ENCODE measurements at regions not wholly inside any gene's neighbourhood (a gene's known extent, or its start where the extent isn't known, plus 50 kb on each side); places are given as distances from the start of the nearest gene placed in this dataset.

DNA sequence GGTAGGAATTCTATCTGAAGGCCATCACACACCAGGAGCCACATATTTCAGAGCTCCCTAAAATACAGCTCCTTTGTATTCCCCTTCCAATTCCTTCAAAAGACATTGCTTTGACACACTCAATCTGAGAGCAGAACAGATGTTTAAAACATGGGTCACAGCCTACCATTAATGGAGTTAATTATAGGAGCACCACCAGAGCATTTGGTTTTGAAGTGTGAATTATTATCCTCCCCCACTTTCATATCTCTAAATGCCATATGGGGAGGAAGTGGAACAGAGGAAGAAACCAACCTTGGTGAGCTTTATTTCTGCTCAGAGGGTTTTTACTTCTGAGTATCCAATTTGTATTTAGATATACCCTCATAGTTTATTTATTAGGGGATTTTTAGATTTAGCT lies 50.7 kb upstream of the TNFRSF21 start:
- DNase-seq = no peak

DNA sequence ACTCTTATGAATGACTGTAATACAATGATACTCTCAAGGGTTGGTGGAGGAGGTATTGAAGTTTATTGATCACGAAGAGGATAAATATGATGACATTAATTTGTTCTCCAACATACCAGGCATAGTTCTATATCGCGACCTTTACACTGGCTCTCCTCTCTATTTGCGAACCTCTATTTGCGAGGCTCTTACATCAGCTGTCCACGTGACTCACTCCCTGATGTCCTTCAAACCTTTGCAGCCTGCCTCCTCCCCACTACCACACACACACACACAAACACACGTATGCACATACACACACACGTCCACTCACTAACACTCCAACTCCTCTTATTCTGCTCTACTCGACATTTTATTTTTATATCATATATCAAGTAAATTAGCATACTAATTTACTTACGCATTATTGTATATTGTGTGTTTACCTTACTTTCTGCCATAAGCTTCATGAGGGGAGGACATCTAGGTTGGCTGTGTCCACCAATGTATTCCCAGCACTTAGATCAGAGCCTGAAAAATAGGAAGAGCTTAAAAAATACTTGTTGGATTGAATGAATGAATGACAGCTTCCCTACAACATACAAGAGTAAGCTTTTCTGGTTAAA lies 53.3 kb upstream of the TNFRSF21 start:
- DNase-seq = no peak

DNA sequence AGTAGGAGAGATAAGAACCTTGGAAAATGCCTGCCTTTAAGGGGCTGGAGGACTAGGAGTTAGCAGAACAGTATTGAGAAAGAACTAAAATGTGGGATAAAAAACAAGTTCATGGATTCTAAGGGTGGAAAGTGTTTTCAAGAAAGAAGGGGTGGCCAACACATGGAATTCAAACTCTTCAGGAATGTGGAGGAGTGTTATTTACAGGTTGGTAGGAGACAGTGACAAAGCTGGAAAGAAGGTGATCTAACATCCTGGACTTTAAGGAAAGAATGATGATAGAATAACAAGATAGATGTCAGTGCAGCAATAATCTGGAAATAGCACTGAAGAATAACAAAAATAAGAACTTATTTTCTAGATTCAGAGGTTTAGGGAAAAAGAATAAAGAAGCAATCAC lies 54.0 kb upstream of the TNFRSF21 start:
- no peak for DNase-seq

DNA sequence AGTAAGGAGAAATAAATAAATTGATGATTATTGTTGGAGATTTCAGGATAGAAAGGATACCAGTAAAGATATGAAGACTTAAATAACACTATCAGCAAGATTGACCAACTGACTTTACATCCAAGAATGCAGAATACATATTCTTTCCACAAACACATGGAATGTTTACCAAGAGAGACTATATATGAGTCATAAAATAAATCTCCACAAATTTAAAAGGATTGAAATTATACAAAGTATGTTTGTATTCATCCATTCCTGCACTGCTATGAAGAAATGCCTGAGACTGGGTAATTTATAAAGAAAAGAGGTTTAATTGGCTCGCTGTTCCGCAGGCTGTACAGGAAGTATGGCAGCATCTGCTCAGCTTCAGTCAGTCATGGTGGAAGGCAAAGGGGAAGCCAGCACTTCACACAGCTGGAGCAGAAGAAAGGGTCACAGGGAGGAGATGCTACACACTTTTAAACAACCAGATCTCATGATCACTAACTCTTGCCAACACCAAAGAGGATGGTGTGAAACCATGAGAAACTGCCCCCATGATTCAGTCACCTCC lies 56.7 kb upstream of the TNFRSF21 start:
- no peak for DNase-seq

DNA sequence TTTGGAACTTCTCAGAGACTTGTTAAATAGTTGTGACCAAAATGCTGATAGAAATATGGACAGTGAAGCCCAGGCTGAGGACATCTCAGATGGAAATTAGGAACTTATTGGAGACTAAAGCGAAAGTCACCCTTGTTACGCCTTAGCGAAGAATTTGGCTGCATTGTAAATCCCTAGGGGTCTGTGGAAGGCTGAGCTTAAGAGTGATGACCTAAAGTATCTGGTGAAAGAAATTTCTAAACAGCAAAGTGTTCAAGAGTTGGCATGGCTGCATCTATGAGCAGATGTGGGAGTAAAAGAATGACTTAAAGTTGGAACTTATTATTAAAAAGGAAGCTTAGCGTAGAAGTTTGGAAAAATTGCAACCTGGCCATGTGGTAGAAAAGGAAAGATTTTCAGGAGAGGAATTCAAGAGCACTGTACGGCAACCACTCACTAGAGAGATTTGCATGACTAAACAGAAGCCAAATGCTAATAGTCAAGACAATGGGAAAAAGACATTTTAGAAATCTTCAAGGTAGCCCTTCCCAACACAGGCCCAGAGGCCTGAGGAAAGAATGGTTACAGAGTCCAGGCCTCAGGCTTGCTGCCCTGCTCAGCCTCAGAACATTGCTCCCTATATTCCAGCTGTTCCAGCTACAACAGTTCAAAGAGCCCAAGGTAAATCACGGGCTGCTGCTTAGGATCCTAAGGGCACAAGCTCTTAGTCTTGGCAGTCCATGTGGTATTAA lies 61.6 kb upstream of the TNFRSF21 start:
- no peak for DNase-seq

DNA sequence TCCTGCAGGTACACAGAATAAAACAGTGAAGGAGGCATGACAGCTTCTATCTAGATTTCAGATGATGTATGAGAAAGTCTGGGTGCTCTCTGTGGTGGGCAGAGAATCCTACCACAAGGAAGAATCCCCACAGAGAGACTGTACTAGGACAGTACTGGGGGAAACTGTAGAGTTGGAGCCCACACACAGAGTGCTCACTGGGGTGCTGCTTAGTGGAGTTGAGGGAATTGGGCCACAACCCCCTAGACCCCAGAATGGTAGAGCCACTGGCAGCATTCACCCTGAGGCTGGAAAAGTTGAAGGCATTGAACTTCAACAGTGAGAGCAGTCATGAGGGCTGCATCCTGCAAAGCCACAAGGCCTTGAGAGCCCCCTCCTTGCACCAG lies 62.2 kb upstream of the TNFRSF21 start:
- DNase-seq = no peak

DNA sequence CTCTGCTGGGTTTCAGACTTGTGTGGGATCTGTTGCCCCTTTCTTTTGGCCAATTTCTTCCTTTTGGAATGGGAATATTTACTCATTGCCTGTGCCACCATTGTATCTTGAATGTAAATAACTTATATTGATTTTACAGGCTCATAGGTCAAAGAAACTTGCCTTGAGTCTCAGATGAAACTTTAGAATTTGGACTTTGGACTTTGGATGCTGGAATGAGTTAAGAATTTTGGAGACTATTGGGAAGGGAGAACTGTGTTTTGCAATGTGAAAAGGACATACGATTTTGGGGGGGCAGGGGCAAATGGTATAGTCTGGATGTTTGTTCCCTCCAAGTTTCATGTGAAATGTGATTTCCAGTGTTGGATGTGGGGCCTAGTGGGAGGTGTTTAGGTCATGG lies 62.6 kb upstream of the TNFRSF21 start:
- DNase-seq = no peak

DNA sequence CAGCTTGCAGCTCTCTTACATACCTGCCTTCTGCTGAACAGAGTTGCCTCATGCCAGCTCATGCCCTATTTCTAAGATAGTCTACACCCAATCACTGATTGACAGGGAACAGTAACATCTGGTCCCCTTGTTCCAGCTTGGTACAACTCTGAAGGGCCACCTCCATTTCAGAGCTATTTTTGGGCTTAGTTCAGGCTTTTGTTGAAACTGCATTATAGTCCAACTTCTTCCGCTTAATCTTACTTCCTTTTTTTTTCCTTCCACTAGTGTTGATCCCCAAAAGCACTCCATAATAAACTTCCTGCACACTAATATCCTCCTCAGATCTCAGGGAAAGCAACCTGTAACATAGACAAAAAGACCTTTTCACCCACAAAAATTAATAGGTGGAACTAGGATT lies 65.7 kb upstream of the TNFRSF21 start:
- no peak for DNase-seq

DNA sequence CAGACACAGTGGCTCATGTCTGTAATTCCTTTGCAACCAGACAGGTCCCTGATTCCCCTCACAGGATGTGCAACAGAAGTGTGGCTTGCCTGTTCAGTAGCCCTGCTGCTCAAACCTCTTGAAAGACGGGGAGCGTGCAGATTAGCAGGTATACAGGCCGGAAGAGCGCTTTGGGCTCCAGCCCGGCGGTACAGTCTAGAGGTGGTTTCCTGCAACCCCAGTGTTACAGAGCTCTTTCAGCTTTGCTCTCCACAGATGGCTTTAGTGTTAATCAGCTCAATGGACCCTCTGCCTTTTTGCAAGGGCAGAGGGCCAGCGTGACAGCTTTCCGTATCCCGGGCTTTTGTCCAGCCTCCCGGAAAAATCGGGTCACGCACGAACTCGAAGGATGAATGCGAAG lies 67.2 kb upstream of the TNFRSF21 start:
- no peak for DNase-seq

DNA sequence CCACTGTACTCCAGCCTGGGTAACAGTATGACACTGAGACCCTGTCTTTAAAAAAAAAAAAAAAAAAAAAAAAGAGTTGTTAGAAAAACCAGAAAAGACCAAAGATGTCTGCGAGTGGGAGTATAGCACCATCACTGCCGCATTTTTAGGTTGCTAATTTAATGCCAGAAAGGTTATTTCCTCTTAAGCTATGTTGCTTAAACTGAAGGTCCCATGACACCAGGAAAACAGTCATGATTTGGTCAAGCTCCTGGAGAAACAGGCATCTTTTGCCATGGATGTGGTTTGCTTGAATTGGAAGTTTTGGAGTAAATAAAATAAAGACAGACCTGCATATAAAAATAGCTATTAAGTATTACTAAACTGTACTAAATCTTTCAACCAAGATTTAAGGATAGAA lies 68.3 kb upstream of the TNFRSF21 start:
- no peak for DNase-seq

DNA sequence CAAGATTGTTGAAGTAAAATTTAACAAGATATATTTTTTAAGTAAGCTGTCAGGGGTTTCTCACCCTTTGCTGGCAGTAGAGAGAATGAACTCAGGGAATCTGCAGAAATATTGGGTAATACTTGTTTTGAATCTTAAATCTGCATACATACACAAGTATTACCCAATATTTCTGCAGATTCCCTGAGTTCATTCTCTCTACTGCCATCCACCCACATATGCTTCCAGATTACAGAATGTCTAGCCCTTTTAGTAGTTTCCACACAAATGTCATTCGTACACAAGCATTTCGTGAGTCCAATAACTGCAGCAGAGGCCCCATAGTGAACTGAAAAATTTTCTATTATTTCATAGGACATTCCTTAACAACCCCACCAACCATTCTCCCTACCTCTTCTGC lies 69.6 kb upstream of the TNFRSF21 start:
- DNase-seq = no peak

DNA sequence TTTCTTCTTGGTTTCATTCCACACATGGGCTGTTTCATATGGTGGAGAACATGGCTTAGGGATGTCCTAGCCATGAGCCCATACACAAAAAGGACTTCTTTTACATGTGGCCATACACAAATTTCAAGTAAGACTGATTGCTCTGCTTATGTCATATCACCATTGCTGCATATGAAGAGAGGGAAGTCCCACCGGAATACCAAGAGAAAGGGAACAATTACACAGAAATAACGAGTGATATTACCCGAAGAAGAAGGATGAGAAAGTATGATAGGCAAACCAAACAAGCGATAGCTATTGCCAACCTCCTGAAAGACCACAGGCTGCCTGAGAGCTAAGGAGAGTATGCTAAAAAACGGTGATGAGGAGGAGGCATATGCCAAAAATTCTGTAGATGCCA lies 70.5 kb upstream of the TNFRSF21 start:
- no peak for DNase-seq

DNA sequence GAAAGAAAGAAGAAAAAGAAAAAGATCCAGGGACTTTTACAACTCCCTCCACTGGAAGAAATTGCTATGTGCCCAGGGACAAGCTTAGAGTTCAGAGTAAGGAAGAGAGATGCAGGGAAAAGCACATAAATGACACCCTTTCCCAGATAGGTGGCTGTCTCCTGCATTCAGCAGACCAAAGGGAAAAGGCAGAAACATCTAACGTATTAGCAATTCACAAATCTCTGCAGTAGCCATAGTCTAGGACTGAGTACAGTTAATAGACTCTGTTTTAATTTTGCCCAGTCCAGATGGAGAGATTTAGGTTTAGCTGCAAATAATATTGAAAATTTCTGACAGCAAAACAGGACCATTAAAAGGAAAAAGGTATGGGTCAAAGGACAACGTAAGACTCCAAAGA lies 71.3 kb upstream of the TNFRSF21 start:
- DNase-seq = no peak

DNA sequence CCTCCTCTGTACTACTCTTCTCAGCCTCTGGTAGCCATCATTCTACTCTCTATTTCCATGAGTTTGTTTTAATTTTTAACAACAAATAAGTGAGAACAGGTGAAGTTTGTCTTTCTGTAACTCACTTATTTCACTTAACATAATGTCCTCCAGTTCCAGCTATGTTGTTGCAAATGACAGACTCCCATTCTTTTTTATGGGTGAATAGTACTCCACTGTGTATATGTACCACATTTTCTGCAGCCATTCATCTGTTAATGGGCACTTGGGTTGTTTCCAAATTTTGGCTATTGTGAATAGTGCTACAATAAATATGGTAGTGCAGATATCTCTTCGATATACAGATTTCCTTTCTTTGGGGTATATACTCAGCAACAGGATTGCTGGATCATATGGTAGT lies 73.7 kb upstream of the TNFRSF21 start:
- no peak for DNase-seq

DNA sequence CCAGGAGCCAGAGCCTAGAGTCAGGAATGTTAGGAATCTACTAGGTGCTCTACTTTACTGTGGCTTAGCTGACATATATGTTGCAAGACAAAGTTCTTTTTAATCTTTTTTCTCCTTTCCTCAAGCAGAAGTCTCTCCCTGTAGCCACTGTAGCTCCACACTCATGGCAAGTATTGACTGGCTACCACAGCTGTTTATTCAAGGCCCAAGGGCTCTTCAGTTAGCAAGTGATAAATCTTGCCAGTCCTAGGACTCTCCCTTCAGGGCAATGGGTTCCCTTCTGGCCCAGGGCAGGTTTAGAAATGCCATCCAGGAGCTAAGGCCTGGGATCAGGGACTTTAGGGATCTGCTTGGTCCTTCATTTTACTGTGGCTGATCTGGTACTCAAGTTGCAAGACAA lies 82.0 kb upstream of the TNFRSF21 start:
- DNase-seq = no peak

DNA sequence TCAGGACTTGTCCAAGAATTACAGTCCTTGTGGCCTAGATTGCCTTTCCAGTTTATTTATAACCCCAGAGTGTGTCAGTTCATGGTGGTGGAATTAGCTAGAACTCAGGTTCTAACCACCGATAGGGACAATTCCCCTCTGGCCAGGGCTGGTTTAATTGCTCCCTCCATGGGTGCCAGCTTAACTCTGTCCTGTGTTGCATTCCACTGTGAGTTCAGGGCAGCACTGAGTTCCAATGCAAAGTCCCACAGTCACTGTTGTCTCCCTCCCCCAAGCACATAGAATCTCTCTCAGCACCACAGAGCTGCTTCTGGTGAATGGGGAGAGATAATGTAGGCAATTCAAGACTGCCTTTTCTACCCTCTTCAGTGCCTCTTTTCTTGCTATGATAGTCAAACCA lies 82.5 kb upstream of the TNFRSF21 start:
- no peak for DNase-seq

DNA sequence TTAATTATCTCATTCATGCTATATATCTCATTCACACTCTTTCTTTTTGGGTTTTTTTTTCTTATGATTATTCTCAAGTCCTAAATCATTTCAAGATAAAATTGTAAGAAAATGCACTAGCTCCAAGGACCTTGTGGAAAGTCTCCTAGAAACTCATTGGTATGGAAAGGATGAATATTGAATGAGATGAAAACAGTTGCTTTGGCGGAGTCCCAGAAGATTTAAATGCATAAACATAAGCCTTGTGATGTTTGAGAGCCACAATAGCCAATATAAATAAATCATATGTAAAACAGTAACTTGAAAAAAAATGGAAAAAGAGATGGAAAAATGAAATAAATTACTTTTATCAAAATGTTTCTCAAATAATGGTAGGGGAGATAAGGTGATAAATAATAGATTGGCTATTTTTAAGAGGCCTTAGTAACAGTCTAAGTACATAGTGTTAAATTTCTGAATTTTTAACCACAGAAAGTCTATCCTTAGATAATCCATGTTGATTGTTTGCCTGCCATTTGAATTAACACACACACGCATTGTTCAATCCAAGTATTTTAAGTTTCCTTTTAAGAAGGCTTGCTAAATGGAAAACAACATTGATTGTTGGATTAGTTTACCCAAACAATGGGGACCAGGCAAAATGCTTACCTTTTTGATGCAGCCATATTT lies 81.1 kb upstream of the CD2AP start:
- no peak for DNase-seq

DNA sequence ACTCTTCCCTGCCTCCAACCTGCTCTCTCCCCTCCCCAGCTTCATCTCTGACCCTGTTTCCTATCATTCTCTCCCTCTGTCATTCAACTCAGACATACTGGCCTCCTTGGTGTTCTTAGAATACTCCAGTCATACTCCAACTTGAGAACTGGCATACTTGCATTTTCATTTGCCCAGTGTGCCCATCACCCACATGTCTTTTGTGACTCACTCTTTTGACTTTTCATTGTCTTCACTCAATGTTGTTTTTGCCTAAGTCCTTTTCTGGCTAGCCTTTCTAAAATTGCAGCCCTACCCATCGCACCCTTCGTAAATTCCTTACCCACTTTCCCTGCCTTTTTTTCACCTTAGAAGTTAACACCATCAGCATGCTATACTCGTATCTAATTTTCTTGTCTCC lies 77.0 kb upstream of the CD2AP start:
- DNase-seq = no peak

DNA sequence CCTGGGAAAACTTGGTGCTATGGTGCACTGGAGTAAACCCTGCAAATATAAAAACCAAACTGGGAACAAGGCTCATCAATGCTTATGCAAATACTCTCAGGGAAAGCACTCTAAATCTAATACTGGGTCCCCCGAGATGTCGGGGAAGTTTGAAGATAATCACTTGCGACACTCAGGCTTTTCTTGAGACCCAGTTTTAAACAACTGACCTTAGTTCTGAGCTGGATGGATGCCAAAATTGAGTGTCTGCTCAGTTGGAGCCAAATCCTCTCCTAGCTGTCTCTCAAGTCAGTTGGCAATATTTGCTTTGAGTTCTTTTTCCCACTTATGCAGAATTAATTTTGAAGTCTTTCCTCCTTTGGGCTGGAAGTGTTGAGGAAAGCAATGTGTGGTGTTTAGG lies 75.5 kb upstream of the CD2AP start:
- DNase-seq = no peak

DNA sequence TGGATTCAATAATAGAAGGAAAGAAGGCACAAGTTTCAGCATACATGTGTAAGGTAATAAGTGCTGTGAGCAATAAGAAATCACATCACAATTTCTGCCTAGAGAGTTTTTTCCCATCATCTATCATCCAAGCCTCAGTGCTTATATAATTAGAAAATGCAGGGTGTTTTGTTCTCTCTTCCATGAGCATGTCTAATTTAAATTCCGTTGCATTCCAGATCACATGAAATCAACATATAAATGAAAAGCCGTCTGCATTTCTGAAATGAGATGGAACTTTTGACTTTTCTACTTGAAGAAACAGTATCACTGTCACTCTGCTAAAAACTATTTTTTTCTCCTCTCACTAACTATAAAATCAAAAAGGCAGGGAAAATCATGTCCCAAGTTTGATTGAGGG lies 74.5 kb upstream of the CD2AP start:
- no peak for DNase-seq

DNA sequence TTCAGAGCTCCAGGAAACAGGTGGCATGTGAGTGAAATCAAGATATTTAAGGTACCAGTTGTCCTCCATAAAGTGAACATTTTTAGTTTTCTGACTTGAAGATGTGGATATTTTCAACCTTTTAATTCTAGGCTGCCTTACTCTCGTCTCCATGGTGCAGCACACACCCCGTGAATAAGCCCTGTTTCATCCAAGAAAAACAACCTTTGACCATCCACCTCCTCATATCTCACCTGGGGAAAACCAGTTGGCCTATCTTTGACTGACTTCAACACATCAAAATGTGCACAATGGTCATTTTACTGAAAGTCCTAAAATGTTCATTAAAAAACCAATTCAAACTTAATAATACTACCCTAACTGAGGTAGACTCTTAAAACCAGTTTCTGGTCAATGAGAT lies 73.8 kb upstream of the CD2AP start:
- no peak for DNase-seq

DNA sequence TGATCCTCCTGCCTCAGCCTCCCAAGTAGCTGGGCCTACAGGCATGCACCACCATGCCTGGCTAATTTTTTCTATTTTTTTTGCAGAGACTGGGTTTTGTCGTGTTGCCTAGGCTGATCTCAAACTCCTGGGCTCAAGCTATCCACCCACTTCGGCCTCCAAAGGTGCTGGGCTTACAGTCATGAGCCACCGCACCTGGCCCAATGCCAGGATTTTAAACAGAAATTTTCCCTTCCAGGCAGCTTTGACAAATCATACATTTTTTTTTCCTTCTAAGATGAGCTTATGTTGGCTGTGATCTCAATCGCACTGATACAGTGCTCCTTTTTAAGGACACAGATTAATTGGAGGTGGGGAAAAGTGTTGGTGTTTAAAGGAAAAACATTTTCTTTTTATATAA lies 73.2 kb upstream of the CD2AP start:
- no peak for DNase-seq

DNA sequence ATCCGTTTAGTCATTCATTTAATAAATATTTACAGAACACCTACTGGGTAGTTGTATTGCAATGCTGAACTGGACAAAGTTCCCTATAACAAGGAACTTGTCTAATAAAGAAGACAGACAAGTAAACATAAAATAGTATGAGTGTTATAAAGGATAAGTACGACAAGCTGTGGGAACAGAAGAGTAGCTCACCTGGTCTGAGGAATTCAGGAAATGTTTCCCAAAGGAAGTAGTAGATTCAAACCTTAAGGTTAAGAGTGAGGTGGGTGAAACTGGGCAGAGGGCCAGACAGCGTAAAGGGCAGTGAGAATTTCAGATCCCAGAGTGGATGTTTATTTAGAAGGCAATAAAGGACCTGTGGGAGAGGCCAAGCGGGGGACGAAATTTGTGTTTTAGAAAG lies 72.3 kb upstream of the CD2AP start:
- no peak for DNase-seq
